Sigmoid colon (tissue), 6 donors: ENCODE measurements at regions not wholly inside any gene's neighbourhood (a gene's known extent, or its start where the extent isn't known, plus 50 kb on each side); places are given as distances from the start of the nearest gene placed in this dataset.

ENCODE experiments used
- DNase-seq: peaks from one replicate; pipeline ENCODE4 v3.0.0-alpha.2; 2019
- H3K27ac ChIP-seq, 4 donors: fragments of 200-600 bp; sonication (generic); one replicate each; pipeline ENCODE4 v1.5.1; 2016 to 2019; ENCODE audit warnings: mild to moderate bottlenecking in 1 of 4
- H3K27me3 ChIP-seq, 3 donors: fragments of 200-600 bp; sonication (generic); one replicate each; pipeline ENCODE4 v1.5.1; 2019; ENCODE audit warnings: mild to moderate bottlenecking in 1 of 3
- H3K36me3 ChIP-seq, 4 donors: fragments of 200-600 bp; sonication (generic); one replicate each; pipeline ENCODE4 v1.5.1; 2016 to 2019
- H3K4me1 ChIP-seq, 4 donors: fragments of 200-600 bp; sonication (generic); one replicate each; pipeline ENCODE4 v1.5.1; 2017 to 2019
- H3K4me3 ChIP-seq, 4 donors: fragments of 200-600 bp; sonication (generic); one replicate each; pipeline ENCODE4 v1.5.1; 2017 to 2019; ENCODE audit warnings: mild to moderate bottlenecking in 2 of 4, moderate library complexity in 1 of 4
- H3K9me3 ChIP-seq, 4 donors: fragments of 200-600 bp in 3 of 4; sonication (generic) in 3 of 4; one replicate each; pipeline versions ENCODE4 v1.5.1 to v1.6.1; 2013 to 2019
- CTCF ChIP-seq, 4 experiments: fragments of 450-650 bp in 3 of 4; fragments of 200-600 bp in 1 of 4; IDR thresholded peaks; one replicate each; pipeline ENCODE4 v1.5.1; 2016 to 2019; ENCODE audit warnings: antibody characterized with exemption in 4 of 4, mild to moderate bottlenecking in 3 of 4, moderate library complexity in 2 of 4
- EP300 ChIP-seq, 4 donors: sonication (generic); formaldehyde crosslinking; IDR thresholded peaks; one replicate each; pipeline ENCODE4 v1.6.1; 2017; ENCODE audit warnings: antibody characterized with exemption in 4 of 4
- POLR2A ChIP-seq, 2 donors: fragments of 450-650 bp; IDR thresholded peaks; one replicate each; pipeline ENCODE4 v1.6.1; 2016; ENCODE audit warnings: antibody characterized with exemption in 2 of 2, mild to moderate bottlenecking in 2 of 2, moderate library complexity in 2 of 2
- POLR2AphosphoS5 ChIP-seq, 4 donors: sonication (generic); formaldehyde crosslinking; IDR thresholded peaks; one replicate each; pipeline ENCODE4 v1.6.1; 2017; ENCODE audit warnings: antibody characterized with exemption in 4 of 4
- WGBS, 2 donors: extraction: QIAGEN DNeasy Blood & Tissue Kit; methylation state at CpG; one replicate each; pipeline ENCODE4 v1.1.7; 2013; 5-methylcytosine and 5-hydroxymethylcytosine counted together
- intact Hi-C: fragments of 100-400 bp; cut with DNase I; formaldehyde crosslinking; loops from one replicate; pipeline ENCODE4 v1.15.1; 2023
- donor health status: healthy with polysubstance abuse.
- donor health status: healthy.

GRCh38 chr1:218971156-218971555 lies 202.5 kb upstream of the LYPLAL1 start:
- Histone ChIP-seq H3K36me3 (no peaks in the 10 kb centered on the region), H3K9me3 (no peaks in the 10 kb centered on the region), H3K4me1 (no peaks in the 10 kb centered on the region), H3K27me3 (no peaks in the 10 kb centered on the region), H3K4me3 (no peak overlapping the region), H3K27ac (no peak overlapping the region)
- 72 to 73% methylated on average over 1 of the region's 1 CpG for WGBS, 2 donors
- no peak for DNase-seq
- TF ChIP-seq CTCF (IDR thresholded peaks at IDR 0.05) (no peak), POLR2AphosphoS5 (IDR thresholded peaks at IDR 0.05) (no peak), POLR2A (IDR thresholded peaks at IDR 0.05) (no peak), EP300 (IDR thresholded peaks at IDR 0.05) (no peak)
- intact Hi-C loops = no loop called here

GRCh38 chr1:218980881-218981280 lies 192.8 kb upstream of the LYPLAL1 start:
- WGBS, 2 donors = 83 to 87% methylated on average over 2 of the region's 2 CpGs
- intact Hi-C loops = no loop called here
- TF ChIP-seq CTCF (IDR thresholded peaks at IDR 0.05) (no peak), POLR2AphosphoS5 (IDR thresholded peaks at IDR 0.05) (no peak), EP300 (IDR thresholded peaks at IDR 0.05) (no peak), POLR2A (IDR thresholded peaks at IDR 0.05) (no peak)
- no peak for DNase-seq
- Histone ChIP-seq H3K27ac (no peak overlapping the region), H3K36me3 (no peaks in the 10 kb centered on the region), H3K4me3 (no peak overlapping the region), H3K4me1 (no peaks in the 10 kb centered on the region), H3K9me3 (no peaks in the 10 kb centered on the region), H3K27me3 (no peaks in the 10 kb centered on the region)

- Histone ChIP-seq H3K4me1 (no peaks in the 10 kb centered on the region), H3K4me3 (no peak overlapping the region), H3K27ac (no peak overlapping the region), H3K36me3 (no peaks in the 10 kb centered on the region), H3K27me3 (no peaks in the 10 kb centered on the region), H3K9me3 (no peaks in the 10 kb centered on the region)
- 75 to 89% methylated on average over 6 of the region's 6 CpGs for WGBS, 2 donors
- TF ChIP-seq POLR2A (IDR thresholded peaks at IDR 0.05) (no peak), EP300 (IDR thresholded peaks at IDR 0.05) (no peak), CTCF (IDR thresholded peaks at IDR 0.05) (no peak), POLR2AphosphoS5 (IDR thresholded peaks at IDR 0.05) (no peak)
- intact Hi-C loops = no loop called here
- no peak for DNase-seq
These were observed 191.2 kb upstream of the LYPLAL1 start for GRCh38 chr1:218982482-218982881.

GRCh38 chr1:218983433-218983832 lies 190.2 kb upstream of the LYPLAL1 start:
- H3K27ac ChIP-seq = no peak overlapping the region
- no peaks in the 10 kb centered on the region for H3K4me1 ChIP-seq
- 82 to 88% methylated on average over 9 of the region's 9 CpGs for WGBS, 2 donors
- TF ChIP-seq POLR2A (IDR thresholded peaks at IDR 0.05) (no peak), POLR2AphosphoS5 (IDR thresholded peaks at IDR 0.05) (no peak), EP300 (IDR thresholded peaks at IDR 0.05) (no peak), CTCF (IDR thresholded peaks at IDR 0.05) (no peak)
- H3K4me3 ChIP-seq = no peak overlapping the region
- no peaks in the 10 kb centered on the region for H3K36me3 ChIP-seq
- no peaks in the 10 kb centered on the region for H3K9me3 ChIP-seq
- intact Hi-C loops = no loop called here
- no peak for DNase-seq
- no peaks in the 10 kb centered on the region for H3K27me3 ChIP-seq

- Histone ChIP-seq H3K27me3 (no peaks in the 10 kb centered on the region), H3K9me3 (no peaks in the 10 kb centered on the region), H3K36me3 (no peaks in the 10 kb centered on the region), H3K4me1 (no peaks in the 10 kb centered on the region), H3K27ac (no peak overlapping the region), H3K4me3 (no peak overlapping the region)
- WGBS, 2 donors = 76 to 80% methylated on average over 4 of the region's 4 CpGs
- intact Hi-C loops = no loop called here
- no peak for DNase-seq
- TF ChIP-seq POLR2AphosphoS5 (IDR thresholded peaks at IDR 0.05) = no peak
- no peak for TF ChIP-seq EP300 (IDR thresholded peaks at IDR 0.05)
- TF ChIP-seq POLR2A (IDR thresholded peaks at IDR 0.05) = no peak
- TF ChIP-seq CTCF (IDR thresholded peaks at IDR 0.05) = no peak
These were observed 189.8 kb upstream of the LYPLAL1 start for GRCh38 chr1:218983848-218984247.
